Left colon (tissue), 2 donors: ENCODE measurements at regions not wholly inside any gene's neighbourhood (a gene's known extent, or its start where the extent isn't known, plus 50 kb on each side); places are given as distances from the start of the nearest gene placed in this dataset.

ENCODE experiments used
- ATAC-seq: fragments of 200-7000 bp; cut with Tn5 transposase; one replicate; pipeline ENCODE4 v1.9.1; 2020; ENCODE audit warnings: mild to moderate bottlenecking, moderate library complexity
- DNase-seq, 2 donors: peaks; one replicate each; pipeline ENCODE4 v3.0.0-alpha.2; 2020
- intact Hi-C, 2 donors: fragments of 100-400 bp; cut with DNase I in 1 of 2; cut with micrococcal nuclease in 1 of 2; formaldehyde crosslinking; loops; one replicate each; pipeline versions ENCODE4 v1.11.2 to v1.14.0; 2022; cut with DNase I, micrococcal nuclease
- donor health status: DM: no; HTN: no; CAD: no.
- donor health status: DM: yes; HTN: yes; CAD: no.

GRCh38 chr19:27776524-27776923 lies 1436.4 kb downstream of the UQCRFS1 start:
- no peak for DNase-seq
- ATAC-seq = no peak
- intact Hi-C loops = no loop called here

- no peak for DNase-seq
- intact Hi-C loops = no loop called here
- no peak for ATAC-seq
Observed at GRCh38 chr19:27776020-27776419, 1436.9 kb downstream of the UQCRFS1 start.

- ATAC-seq (no peak), DNase-seq (no peak)
- intact Hi-C loops = no loop called here
Observed at GRCh38 chr19:27775395-27775794, 1437.6 kb downstream of the UQCRFS1 start.

DNA sequence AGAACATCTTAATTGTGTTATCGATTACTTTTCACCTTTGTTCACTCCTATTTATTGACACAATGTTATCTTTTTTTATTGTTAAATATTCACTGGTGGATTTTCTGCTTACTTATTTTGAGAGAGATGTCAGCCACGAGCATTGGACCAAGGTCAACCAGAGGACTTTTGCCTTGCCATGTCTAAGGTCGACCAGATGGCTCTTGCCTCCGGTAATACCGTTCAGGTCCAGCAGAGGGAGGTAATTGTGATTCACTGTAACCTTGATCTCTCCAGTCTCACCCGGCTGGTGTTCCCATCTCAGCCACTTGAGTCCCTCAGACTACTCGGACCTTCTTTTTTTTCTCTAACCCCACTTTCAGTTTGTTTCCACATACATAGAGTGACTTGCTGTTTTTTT lies 1438.1 kb downstream of the UQCRFS1 start:
- no peak for DNase-seq
- intact Hi-C loops = no loop called here
- no peak for ATAC-seq

DNA sequence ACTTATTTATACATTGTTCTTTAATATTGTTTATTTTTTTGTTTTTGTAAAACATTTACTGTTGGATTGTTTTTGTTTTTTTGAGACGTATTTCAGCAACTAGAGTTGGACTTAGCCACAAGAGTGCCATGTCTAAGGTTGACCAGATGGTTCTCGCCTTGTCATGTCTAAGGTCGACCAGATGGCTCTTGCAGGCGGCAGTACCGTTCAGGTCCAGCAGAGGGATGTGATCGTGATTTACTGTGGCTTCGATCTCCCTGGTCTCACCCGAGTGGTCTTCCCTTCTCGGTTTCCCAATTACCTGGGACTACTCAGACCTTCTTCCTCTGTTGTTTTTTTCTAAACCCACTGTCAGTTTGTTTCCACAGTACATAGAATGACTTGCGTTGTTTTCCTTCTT lies 1438.6 kb downstream of the UQCRFS1 start:
- DNase-seq = no peak
- ATAC-seq = no peak
- intact Hi-C loops = no loop called here

DNA sequence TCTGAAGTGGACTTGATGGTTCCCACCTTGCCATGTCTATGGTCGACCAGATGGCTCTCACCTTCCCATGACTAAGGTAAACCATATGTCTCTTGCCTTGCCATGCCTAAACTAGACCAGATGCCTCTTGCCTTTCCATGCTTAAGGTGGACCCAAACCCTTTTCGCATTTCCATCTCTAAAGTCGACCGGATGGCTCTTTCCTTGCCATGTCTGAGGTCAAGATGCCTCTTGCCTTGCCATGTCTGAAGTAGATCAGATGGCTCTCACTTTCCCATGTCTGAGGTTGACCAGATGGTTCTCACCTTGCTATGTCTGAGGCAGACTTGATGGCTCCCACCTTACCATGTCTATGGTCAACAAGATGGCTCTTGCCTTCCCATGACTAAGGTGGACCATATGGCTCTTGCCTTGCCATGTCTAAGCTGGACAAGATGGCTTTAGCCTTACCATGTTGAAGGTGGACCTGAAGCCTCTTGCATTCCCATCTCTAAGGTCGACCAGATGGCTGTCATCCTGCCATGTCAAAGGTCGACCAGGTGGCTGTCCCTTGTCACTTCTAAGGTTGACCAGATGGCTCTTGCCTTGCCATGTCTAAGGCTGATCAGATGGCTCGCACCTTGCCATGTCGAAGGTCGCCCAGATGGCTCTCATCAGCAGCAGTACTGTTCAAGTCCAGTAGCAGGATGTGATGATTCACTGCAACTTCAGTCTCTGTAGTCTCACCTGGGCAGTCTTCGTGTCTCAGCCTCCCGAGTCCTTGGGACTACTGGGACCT lies 1439.4 kb downstream of the UQCRFS1 start:
- DNase-seq (no peak), ATAC-seq (no peak)
- intact Hi-C loops = no loop called here

- intact Hi-C loops = no loop called here
- ATAC-seq (no peak), DNase-seq (no peak)
Observed at GRCh38 chr19:27772059-27772458, 1440.9 kb downstream of the UQCRFS1 start.

DNA sequence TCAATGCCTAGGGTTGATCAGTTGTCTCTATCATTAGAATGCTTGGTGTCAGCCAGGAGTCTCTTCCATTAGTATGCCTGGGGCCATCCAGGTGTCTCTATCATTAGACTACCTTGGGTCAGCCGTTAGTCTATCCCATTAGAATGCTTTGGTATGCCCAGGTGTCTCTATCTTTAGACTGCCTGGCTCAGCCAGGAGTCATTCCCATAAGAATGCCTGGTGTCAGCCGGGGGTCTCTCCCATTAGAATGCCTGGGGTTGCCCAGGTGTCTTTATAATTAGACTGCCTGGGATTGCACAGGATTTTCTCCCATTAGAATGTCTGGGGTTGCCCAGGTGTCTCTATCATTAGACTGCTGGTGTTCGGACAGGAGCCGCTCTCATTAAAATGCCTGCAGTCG lies 1442.9 kb downstream of the UQCRFS1 start:
- no peak for DNase-seq

DNA sequence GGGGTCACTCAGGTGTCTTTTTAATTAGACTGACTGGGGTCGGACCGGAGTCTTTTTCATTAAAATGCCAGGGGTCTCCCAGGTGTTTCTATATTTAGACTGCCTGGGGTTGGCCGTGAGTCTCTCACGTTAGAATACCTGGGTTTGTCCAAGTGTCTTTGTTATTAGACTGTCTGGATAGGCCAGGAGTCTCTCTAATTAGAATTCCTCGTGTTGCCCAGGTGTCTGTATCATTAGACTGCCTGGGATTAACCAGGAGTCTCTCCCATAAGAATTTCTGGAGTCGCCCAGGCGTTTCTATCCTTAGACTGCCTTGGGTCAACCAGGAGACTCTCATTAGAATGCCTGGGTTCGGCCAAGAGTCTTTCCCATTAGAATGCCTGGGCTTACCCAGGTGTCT lies 1445.7 kb downstream of the UQCRFS1 start:
- intact Hi-C loops = no loop called here
- no peak for ATAC-seq
- DNase-seq = no peak

More for the DNA sequence above, 1442.9 kb downstream of the UQCRFS1 start:
- no peak for ATAC-seq
- intact Hi-C loops = no loop called here

GRCh38 chr19:27765912-27766725 lies 1446.8 kb downstream of the UQCRFS1 start:
- ATAC-seq (no peak), DNase-seq (no peak)
- intact Hi-C loops = no loop called here

GRCh38 chr19:27765397-27765796 lies 1447.6 kb downstream of the UQCRFS1 start:
- intact Hi-C loops = no loop called here
- ATAC-seq (no peak), DNase-seq (no peak)

GRCh38 chr19:27764186-27764804 lies 1448.7 kb downstream of the UQCRFS1 start:
- DNase-seq (no peak), ATAC-seq (no peak)
- intact Hi-C loops = no loop called here

GRCh38 chr19:27762933-27763332 lies 1450.0 kb downstream of the UQCRFS1 start:
- no peak for ATAC-seq
- intact Hi-C loops = no loop called here
- DNase-seq = no peak

DNA sequence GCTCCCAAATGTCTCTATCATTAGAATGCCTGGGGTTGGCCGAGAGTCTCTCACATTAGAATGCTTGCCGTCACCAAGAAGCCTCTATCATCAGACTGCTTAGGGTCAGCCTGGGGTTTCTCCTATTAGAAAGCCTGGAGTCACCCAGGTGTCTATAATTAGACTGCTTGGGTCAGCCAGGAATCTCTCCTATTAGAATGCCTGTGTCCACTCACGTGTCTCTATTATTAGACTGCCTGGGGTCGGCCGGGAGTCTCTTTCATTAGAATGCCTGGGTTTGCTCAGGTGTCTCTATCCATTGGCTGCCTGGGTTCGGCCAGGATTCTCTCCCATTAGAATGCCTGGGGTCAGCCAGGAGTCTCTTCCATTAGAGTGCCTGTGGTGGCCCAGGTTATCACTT lies 1453.1 kb downstream of the UQCRFS1 start:
- DNase-seq = no peak
- intact Hi-C loops = no loop called here
- ATAC-seq = no peak

DNA sequence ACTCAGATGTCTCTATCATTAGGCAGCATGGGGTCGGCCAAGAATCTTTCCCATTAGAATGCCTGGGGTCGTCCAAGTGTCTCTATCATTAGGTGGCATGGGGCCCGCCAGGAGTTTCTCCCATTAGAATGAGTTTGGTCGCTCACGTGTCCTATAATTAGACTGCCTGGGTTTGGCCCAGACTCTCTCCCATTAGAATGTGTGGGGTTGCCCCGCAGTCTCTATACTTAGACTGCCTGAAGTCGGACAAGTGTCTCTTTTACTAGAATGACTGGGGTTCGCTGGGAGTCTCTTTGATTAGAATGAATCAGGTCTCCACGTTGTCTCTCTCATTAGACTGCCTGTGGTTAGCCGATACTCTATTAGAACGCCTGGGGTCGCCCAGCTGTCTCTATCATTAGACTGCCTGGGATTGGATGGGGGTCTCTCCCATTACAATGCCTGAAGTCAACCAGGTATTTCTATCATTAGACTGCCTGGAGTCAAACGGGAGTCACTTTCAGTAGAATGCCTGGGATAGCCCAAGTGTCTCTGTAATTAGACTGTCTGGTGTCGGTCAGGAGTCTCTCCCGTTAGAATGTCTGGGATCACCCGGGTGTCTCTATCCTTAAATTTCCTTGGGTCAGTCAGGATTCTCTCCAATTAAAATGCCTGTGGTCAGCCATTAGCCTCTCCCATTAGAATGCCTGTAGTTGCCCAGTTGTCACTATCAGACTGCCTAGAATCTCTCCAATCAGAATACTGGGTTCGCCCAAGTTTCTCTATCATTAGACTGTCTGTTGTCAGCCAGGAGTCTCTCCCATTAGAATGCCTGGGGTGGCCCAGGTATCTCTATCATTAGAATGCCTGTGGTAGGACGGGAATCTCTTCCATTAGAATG lies 1454.1 kb downstream of the UQCRFS1 start:
- no peak for ATAC-seq
- DNase-seq = no peak
- intact Hi-C loops = no loop called here

GRCh38 chr19:27754700-27755099 lies 1458.3 kb downstream of the UQCRFS1 start:
- intact Hi-C loops = no loop called here
- no peak for DNase-seq
- no peak for ATAC-seq

GRCh38 chr19:27753622-27754021 lies 1459.3 kb downstream of the UQCRFS1 start:
- intact Hi-C loops = no loop called here
- ATAC-seq = no peak

GRCh38 chr19:27752530-27753184 lies 1460.3 kb downstream of the UQCRFS1 start:
- no peak for DNase-seq

More at GRCh38 chr19:27753622-27754021, 1459.3 kb downstream of the UQCRFS1 start:
- DNase-seq = no peak

GRCh38 chr19:27751044-27751391 lies 1461.9 kb downstream of the UQCRFS1 start:
- intact Hi-C loops = no loop called here
- ATAC-seq = no peak
- no peak for DNase-seq

More at GRCh38 chr19:27752530-27753184, 1460.3 kb downstream of the UQCRFS1 start:
- intact Hi-C loops = no loop called here
- ATAC-seq = no peak
